Duodenal mucosa (tissue), 2 donors: ENCODE measurements at regions not wholly inside any gene's neighbourhood (a gene's known extent, or its start where the extent isn't known, plus 50 kb on each side); places are given as distances from the start of the nearest gene placed in this dataset.
A peak's percentile ranks its signal among the peaks of the same experiment; 100 is the strongest.

ENCODE experiments used
- H3K27ac ChIP-seq: one replicate; pipeline ENCODE4 v1.7.0; 2013; ENCODE audit warnings: low read depth, low read length
- H3K27me3 ChIP-seq, 2 donors: one replicate each; pipeline ENCODE4 v1.7.0; 2013; ENCODE audit warnings: low read length in 2 of 2, control low read depth in 1 of 2; ENCODE audit not compliant: insufficient read depth in 2 of 2, control insufficient read depth in 1 of 2
- H3K36me3 ChIP-seq, 2 donors: one replicate each; pipeline ENCODE4 v1.7.0; 2013; ENCODE audit warnings: low read length in 2 of 2, control low read depth in 1 of 2; ENCODE audit not compliant: insufficient read depth in 2 of 2, control insufficient read depth in 1 of 2
- H3K4me1 ChIP-seq, 2 donors: one replicate each; pipeline ENCODE4 v1.7.0; 2013; ENCODE audit warnings: low read length in 2 of 2, control low read depth in 1 of 2; ENCODE audit not compliant: insufficient read depth in 2 of 2, control insufficient read depth in 1 of 2
- H3K4me3 ChIP-seq, 2 donors: one replicate each; pipeline ENCODE4 v1.7.0; 2013; ENCODE audit warnings: low read length in 2 of 2, low read depth in 1 of 2
- H3K9ac ChIP-seq, 2 donors: one replicate each; pipeline ENCODE4 v1.7.0; 2013; ENCODE audit warnings: low read length in 2 of 2, low read depth in 1 of 2
- H3K9me3 ChIP-seq, 2 donors: one replicate each; pipeline ENCODE4 v1.7.0; 2013; ENCODE audit warnings: low read length in 2 of 2, control low read depth in 1 of 2; ENCODE audit not compliant: control insufficient read depth in 1 of 2

- H3K9ac ChIP-seq = no peak overlapping the region
- no peaks in the 10 kb centered on the region for H3K9me3 ChIP-seq
- no peaks in the 10 kb centered on the region for H3K27me3 ChIP-seq
- no peaks in the 10 kb centered on the region for H3K36me3 ChIP-seq
- H3K27ac ChIP-seq = no peak overlapping the region
- H3K4me1 ChIP-seq = peaks cover 0 to 8% of the 10 kb centered on the region in 2 donors
- no peak overlapping the region for H3K4me3 ChIP-seq
These were observed 520.9 kb upstream of the PKN2 start for GRCh38 chr1:88163187-88163586.

- H3K4me1 ChIP-seq = peaks cover 0 to 5% of the 10 kb centered on the region in 2 donors
- no peak overlapping the region for H3K9ac ChIP-seq
- no peaks in the 10 kb centered on the region for H3K9me3 ChIP-seq
- H3K36me3 ChIP-seq = no peaks in the 10 kb centered on the region
- H3K27me3 ChIP-seq = no peaks in the 10 kb centered on the region
- no peak overlapping the region for H3K27ac ChIP-seq
- H3K4me3 ChIP-seq = no peak overlapping the region
These were observed 515.9 kb upstream of the PKN2 start for GRCh38 chr1:88168126-88168525.

GRCh38 chr1:88169139-88169538, 514.9 kb upstream of the PKN2 start:
- H3K4me3 ChIP-seq = no peak overlapping the region
- peaks cover 3 to 8% of the 10 kb centered on the region in 2 donors for H3K4me1 ChIP-seq
- no peaks in the 10 kb centered on the region for H3K36me3 ChIP-seq
- no peaks in the 10 kb centered on the region for H3K9me3 ChIP-seq
- H3K27ac ChIP-seq = no peak overlapping the region
- H3K27me3 ChIP-seq = no peaks in the 10 kb centered on the region
- H3K9ac ChIP-seq = no peak overlapping the region

GRCh38 chr1:88169939-88170338, 514.1 kb upstream of the PKN2 start:
- peaks cover 3 to 10% of the 10 kb centered on the region in 2 donors for H3K4me1 ChIP-seq
- H3K27me3 ChIP-seq = no peaks in the 10 kb centered on the region
- H3K9me3 ChIP-seq = no peaks in the 10 kb centered on the region
- H3K27ac ChIP-seq = no peak overlapping the region
- no peak overlapping the region for H3K4me3 ChIP-seq
- no peaks in the 10 kb centered on the region for H3K36me3 ChIP-seq
- no peak overlapping the region for H3K9ac ChIP-seq

- H3K9me3 ChIP-seq = no peaks in the 10 kb centered on the region
- no peaks in the 10 kb centered on the region for H3K36me3 ChIP-seq
- no peaks in the 10 kb centered on the region for H3K27me3 ChIP-seq
- peak overlapping the region; percentile 11 to 17 for H3K4me3 ChIP-seq
- no peak overlapping the region for H3K27ac ChIP-seq
- H3K4me1 ChIP-seq = peaks cover 12 to 30% of the 10 kb centered on the region in 2 donors
- H3K9ac ChIP-seq = peak overlapping the region in 1 of 2 donors; percentile 8
These were observed 508.9 kb upstream of the PKN2 start for GRCh38 chr1:88175120-88175630.

- Histone ChIP-seq H3K4me1 (peaks cover 12 to 31% of the 10 kb centered on the region in 2 donors), H3K4me3 (peak overlapping the region; percentile 11 to 17), H3K27me3 (no peaks in the 10 kb centered on the region), H3K9ac (peak overlapping the region in 1 of 2 donors; percentile 8), H3K36me3 (no peaks in the 10 kb centered on the region), H3K27ac (no peak overlapping the region), H3K9me3 (no peaks in the 10 kb centered on the region)
These were observed 508.3 kb upstream of the PKN2 start for GRCh38 chr1:88175631-88176226.

- H3K36me3 ChIP-seq = no peaks in the 10 kb centered on the region
- H3K4me3 ChIP-seq = no peak overlapping the region
- no peak overlapping the region for H3K27ac ChIP-seq
- no peak overlapping the region for H3K9ac ChIP-seq
- H3K4me1 ChIP-seq = peaks cover 8 to 21% of the 10 kb centered on the region in 2 donors
- H3K27me3 ChIP-seq = no peaks in the 10 kb centered on the region
- H3K9me3 ChIP-seq = no peaks in the 10 kb centered on the region
These were observed 504.1 kb upstream of the PKN2 start for GRCh38 chr1:88179943-88180342.

GRCh38 chr1:88180449-88181108, 503.5 kb upstream of the PKN2 start:
- Histone ChIP-seq H3K9me3 (no peaks in the 10 kb centered on the region), H3K9ac (no peak overlapping the region), H3K27ac (no peak overlapping the region), H3K27me3 (no peaks in the 10 kb centered on the region), H3K4me3 (no peak overlapping the region), H3K36me3 (no peaks in the 10 kb centered on the region), H3K4me1 (peaks cover 4 to 15% of the 10 kb centered on the region in 2 donors)

- Histone ChIP-seq H3K27me3 (no peaks in the 10 kb centered on the region), H3K36me3 (no peaks in the 10 kb centered on the region), H3K27ac (no peak overlapping the region)
These were observed 497.2 kb upstream of the PKN2 start for GRCh38 chr1:88186911-88187310.

GRCh38 chr1:88188038-88188437, 496.0 kb upstream of the PKN2 start:
- no peaks in the 10 kb centered on the region for H3K27me3 ChIP-seq
- H3K9me3 ChIP-seq = no peaks in the 10 kb centered on the region

More at GRCh38 chr1:88186911-88187310, 497.2 kb upstream of the PKN2 start:
- H3K9ac ChIP-seq = no peak overlapping the region
- H3K9me3 ChIP-seq = no peaks in the 10 kb centered on the region
- no peak overlapping the region for H3K4me3 ChIP-seq
- no peaks in the 10 kb centered on the region for H3K4me1 ChIP-seq

More at GRCh38 chr1:88188038-88188437, 496.0 kb upstream of the PKN2 start:
- Histone ChIP-seq H3K9ac (no peak overlapping the region), H3K36me3 (no peaks in the 10 kb centered on the region), H3K4me1 (no peaks in the 10 kb centered on the region), H3K27ac (no peak overlapping the region), H3K4me3 (no peak overlapping the region)
